ENCODE measurements at regions not wholly inside any gene's neighbourhood (a gene's known extent, or its start where the extent isn't known, plus 50 kb on each side); places are given as distances from the start of the nearest gene placed in this dataset.

- no peak overlapping the region for H3K4me3 ChIP-seq
- no peaks in the 10 kb centered on the region for H3K4me1 ChIP-seq
- 90 to 91% methylated on average over 13 of the region's 13 CpGs for WGBS, 2 donors
- H3K27ac ChIP-seq, result no peak overlapping the region
- H3K9me3 ChIP-seq, result no peaks in the 10 kb centered on the region
- TF ChIP-seq EP300 (IDR thresholded peaks at IDR 0.05), result no peak
- TF ChIP-seq CTCF (IDR thresholded peaks at IDR 0.05), result no peak
- TF ChIP-seq POLR2A (IDR thresholded peaks at IDR 0.05), result no peak
- H3K27me3 ChIP-seq, result no peaks in the 10 kb centered on the region
- no peak for DNase-seq (ENCODE audit: low spot score in 2 of 2)
- no peaks in the 10 kb centered on the region for H3K36me3 ChIP-seq
Measured at GRCh38 chr6:163728442-163729126, 314.1 kb downstream of the QKI start.

GRCh38 chr6:163726037-163726695 lies 311.6 kb downstream of the QKI start:
- no peak for TF ChIP-seq EP300 (IDR thresholded peaks at IDR 0.05)
- TF ChIP-seq CTCF (IDR thresholded peaks at IDR 0.05), result no peak
- no peak for TF ChIP-seq POLR2A (IDR thresholded peaks at IDR 0.05)
- Histone ChIP-seq H3K36me3 (no peaks in the 10 kb centered on the region), H3K27me3 (no peaks in the 10 kb centered on the region), H3K4me3 (no peak overlapping the region), H3K27ac (no peak overlapping the region), H3K4me1 (peaks cover 0 to 4% (median 0%) of the 10 kb centered on the region in 4 donors), H3K9me3 (no peaks in the 10 kb centered on the region)
- no peak for DNase-seq (ENCODE audit: low spot score in 2 of 2)
- WGBS, 2 donors, result 83 to 89% methylated on average over 14 of the region's 14 CpGs

GRCh38 chr6:163725008-163725941 lies 310.8 kb downstream of the QKI start:
- Histone ChIP-seq H3K27me3 (no peaks in the 10 kb centered on the region), H3K4me1 (peaks cover 0 to 12% (median 0%) of the 10 kb centered on the region in 4 donors), H3K9me3 (no peaks in the 10 kb centered on the region), H3K36me3 (no peaks in the 10 kb centered on the region), H3K27ac (no peak overlapping the region), H3K4me3 (no peak overlapping the region)
- TF ChIP-seq CTCF (IDR thresholded peaks at IDR 0.05) (no peak), POLR2A (IDR thresholded peaks at IDR 0.05) (no peak), EP300 (IDR thresholded peaks at IDR 0.05) (no peak)
- DNase-seq (ENCODE audit: low spot score in 2 of 2), result no peak
- 85 to 90% methylated on average over 18 to 19 of the region's 19 CpGs for WGBS, 2 donors

GRCh38 chr6:163724196-163724595 lies 309.7 kb downstream of the QKI start:
- no peak overlapping the region for H3K27ac ChIP-seq
- 85 to 92% methylated on average over 8 of the region's 8 CpGs for WGBS, 2 donors

More at GRCh38 chr6:163724196-163724595, 309.7 kb downstream of the QKI start:
- Histone ChIP-seq H3K4me1 (peaks cover 0 to 14% (median 0%) of the 10 kb centered on the region in 4 donors), H3K36me3 (no peaks in the 10 kb centered on the region), H3K4me3 (no peak overlapping the region), H3K9me3 (no peaks in the 10 kb centered on the region), H3K27me3 (no peaks in the 10 kb centered on the region)
- no peak for TF ChIP-seq CTCF (IDR thresholded peaks at IDR 0.05)
- TF ChIP-seq EP300 (IDR thresholded peaks at IDR 0.05), result no peak
- TF ChIP-seq POLR2A (IDR thresholded peaks at IDR 0.05), result no peak
- no peak for DNase-seq (ENCODE audit: low spot score in 2 of 2)

Measured in tibial nerve (tissue), 4 donors.